ENCODE measurements at regions not wholly inside any gene's neighbourhood (a gene's known extent, or its start where the extent isn't known, plus 50 kb on each side); places are given as distances from the start of the nearest gene placed in this dataset.

DNA sequence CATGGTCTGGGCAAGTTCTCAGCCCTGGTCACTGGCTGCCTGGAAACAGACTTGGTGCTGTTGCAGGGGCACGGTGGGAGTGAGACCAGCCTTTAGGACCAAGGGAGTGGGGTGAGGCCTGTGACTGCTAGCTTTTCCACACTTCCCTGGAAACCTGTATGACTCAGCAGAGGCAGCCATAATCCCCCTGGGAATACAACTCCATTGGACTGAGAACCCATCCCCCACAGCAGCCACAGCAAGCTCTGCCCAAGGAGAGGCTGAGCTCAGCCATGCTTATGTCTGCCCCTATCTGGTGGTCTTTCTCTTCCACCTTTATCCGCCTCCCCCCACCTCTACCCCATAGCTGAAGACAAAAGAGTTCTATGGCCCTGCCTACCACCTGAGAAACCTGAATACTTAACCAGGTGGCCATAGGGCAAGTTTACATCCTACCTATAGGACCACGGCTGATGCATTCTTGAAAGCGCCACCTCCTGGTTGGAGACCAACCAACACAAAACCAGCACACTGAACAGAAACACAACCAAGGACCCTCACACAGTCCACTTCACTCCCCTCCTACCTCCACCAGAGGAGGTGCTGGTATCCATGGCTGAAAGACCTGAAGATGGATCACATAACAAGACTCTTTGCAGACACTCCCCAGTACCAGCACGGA is 816.2 kb upstream of the SOX9 start:
- H4K20me1 ChIP-seq (ENCODE audit: insufficient read depth, low read length, poor library complexity, severe bottlenecking), result no peaks in the 10 kb centered on the region
- no peak overlapping the region for H3K4me3 ChIP-seq (ENCODE audit: low read length, poor library complexity, severe bottlenecking)
- H3K79me2 ChIP-seq (ENCODE audit: insufficient read depth, low read length), result no peaks in the 10 kb centered on the region
- H3K9me2 ChIP-seq (replicated peaks; ENCODE audit: low read depth, low read length), result no peaks in the 10 kb centered on the region
- H3K4me1 ChIP-seq (ENCODE audit: insufficient read depth, low read length, poor library complexity, severe bottlenecking), result no peaks in the 10 kb centered on the region
- no peaks in the 10 kb centered on the region for H3F3A ChIP-seq (ENCODE audit: low read depth)
- no peaks in the 10 kb centered on the region; the same call in 1 of the 2 replicates for H3K9me3 ChIP-seq (ENCODE audit: insufficient read depth, low read depth, low read length)
- H3K4me2 ChIP-seq (ENCODE audit: low read depth, low read length, poor library complexity, severe bottlenecking), result no peak overlapping the region
- H2AFZ ChIP-seq (ENCODE audit: low read length), result no peak overlapping the region
- no peaks in the 10 kb centered on the region for H3K36me3 ChIP-seq (ENCODE audit: insufficient read depth, low read length)
- no peak for TF ChIP-seq EZH2phosphoT487 (IDR thresholded peaks at IDR 0.05; ENCODE audit: borderline replicate concordance)
- no peak overlapping the region for H3K9ac ChIP-seq (ENCODE audit: low read depth, low read length, poor library complexity, severe bottlenecking)
- H3K27me3 ChIP-seq (ENCODE audit: insufficient read depth, low read length, poor library complexity, severe bottlenecking), result no peaks in the 10 kb centered on the region

DNA sequence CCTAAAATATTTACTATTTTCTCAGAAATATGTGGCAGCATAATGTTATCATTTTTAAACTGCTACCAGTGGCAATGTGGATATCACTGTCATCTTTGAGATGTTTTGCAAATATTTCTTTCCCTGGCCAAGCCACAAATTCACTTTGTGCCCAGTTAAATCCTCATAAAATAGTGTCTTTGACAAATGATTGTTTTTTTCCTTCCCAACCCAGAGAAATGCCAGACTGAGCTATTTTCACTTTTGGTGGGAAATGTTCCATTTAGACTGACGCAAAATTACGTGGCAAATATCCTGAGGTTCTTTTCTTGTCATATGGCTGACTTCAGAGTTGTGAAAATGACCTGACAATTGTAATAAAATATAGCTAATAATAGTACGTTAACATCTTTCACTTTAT is 807.0 kb upstream of the SOX9 start:
- no peak for TF ChIP-seq EZH2phosphoT487 (IDR thresholded peaks at IDR 0.05; ENCODE audit: borderline replicate concordance)
- TF ChIP-seq, protein P1, sequence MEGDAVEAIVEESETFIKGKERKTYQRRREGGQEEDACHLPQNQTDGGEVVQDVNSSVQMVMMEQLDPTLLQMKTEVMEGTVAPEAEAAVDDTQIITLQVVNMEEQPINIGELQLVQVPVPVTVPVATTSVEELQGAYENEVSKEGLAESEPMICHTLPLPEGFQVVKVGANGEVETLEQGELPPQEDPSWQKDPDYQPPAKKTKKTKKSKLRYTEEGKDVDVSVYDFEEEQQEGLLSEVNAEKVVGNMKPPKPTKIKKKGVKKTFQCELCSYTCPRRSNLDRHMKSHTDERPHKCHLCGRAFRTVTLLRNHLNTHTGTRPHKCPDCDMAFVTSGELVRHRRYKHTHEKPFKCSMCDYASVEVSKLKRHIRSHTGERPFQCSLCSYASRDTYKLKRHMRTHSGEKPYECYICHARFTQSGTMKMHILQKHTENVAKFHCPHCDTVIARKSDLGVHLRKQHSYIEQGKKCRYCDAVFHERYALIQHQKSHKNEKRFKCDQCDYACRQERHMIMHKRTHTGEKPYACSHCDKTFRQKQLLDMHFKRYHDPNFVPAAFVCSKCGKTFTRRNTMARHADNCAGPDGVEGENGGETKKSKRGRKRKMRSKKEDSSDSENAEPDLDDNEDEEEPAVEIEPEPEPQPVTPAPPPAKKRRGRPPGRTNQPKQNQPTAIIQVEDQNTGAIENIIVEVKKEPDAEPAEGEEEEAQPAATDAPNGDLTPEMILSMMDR (conservative IDR thresholded peaks at IDR 0.05; ENCODE audit: low read length), result no peak
- no peaks in the 10 kb centered on the region for H3K79me2 ChIP-seq (ENCODE audit: insufficient read depth, low read length)
- H3K27me3 ChIP-seq (ENCODE audit: insufficient read depth, low read length, poor library complexity, severe bottlenecking), result no peaks in the 10 kb centered on the region
- no peak overlapping the region for H3K4me3 ChIP-seq (ENCODE audit: low read length, poor library complexity, severe bottlenecking)
- no peaks in the 10 kb centered on the region for H3K4me1 ChIP-seq (ENCODE audit: insufficient read depth, low read length, poor library complexity, severe bottlenecking)
- H3F3A ChIP-seq (ENCODE audit: low read depth), result no peaks in the 10 kb centered on the region
- no peaks in the 10 kb centered on the region for H3K36me3 ChIP-seq (ENCODE audit: insufficient read depth, low read length)
- H3K9me3 ChIP-seq (ENCODE audit: insufficient read depth, low read depth, low read length), result no peaks in the 10 kb centered on the region; the same call in 1 of the 2 replicates
- no peak overlapping the region for H2AFZ ChIP-seq (ENCODE audit: low read length)
- H3K9ac ChIP-seq (ENCODE audit: low read depth, low read length, poor library complexity, severe bottlenecking), result no peak overlapping the region
- no peaks in the 10 kb centered on the region for H4K20me1 ChIP-seq (ENCODE audit: insufficient read depth, low read length, poor library complexity, severe bottlenecking)
- no peak overlapping the region for H3K4me2 ChIP-seq (ENCODE audit: low read depth, low read length, poor library complexity, severe bottlenecking)
- no peaks in the 10 kb centered on the region for H3K9me2 ChIP-seq (replicated peaks; ENCODE audit: low read depth, low read length)

DNA sequence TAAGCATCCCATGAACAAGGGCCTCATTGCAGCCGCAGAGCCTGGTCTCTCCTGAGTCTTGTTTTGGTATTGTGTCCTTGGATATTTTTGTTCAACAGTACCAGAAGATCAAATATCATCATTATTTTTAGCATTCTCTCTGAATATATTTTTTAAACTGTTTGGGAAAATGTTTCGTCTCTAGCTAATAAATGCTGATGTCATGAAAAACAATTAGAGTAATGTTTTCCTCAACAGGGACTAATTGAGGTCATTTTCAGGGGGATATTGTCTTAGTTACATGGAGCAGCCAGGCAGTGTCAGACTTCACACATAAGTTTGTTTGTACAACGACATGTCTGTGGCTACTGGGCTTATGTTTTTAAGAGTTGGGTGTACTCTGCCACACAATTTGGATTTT is 805.3 kb upstream of the SOX9 start:
- Histone ChIP-seq H3K4me2 (ENCODE audit: low read depth, low read length, poor library complexity, severe bottlenecking) (no peak overlapping the region), H3K79me2 (ENCODE audit: insufficient read depth, low read length) (no peaks in the 10 kb centered on the region), H3K27me3 (ENCODE audit: insufficient read depth, low read length, poor library complexity, severe bottlenecking) (no peaks in the 10 kb centered on the region), H3K9ac (ENCODE audit: low read depth, low read length, poor library complexity, severe bottlenecking) (no peak overlapping the region), H2AFZ (ENCODE audit: low read length) (no peak overlapping the region), H3K9me3 (ENCODE audit: insufficient read depth, low read depth, low read length) (no peaks in the 10 kb centered on the region), H3F3A (ENCODE audit: low read depth) (no peaks in the 10 kb centered on the region), H3K4me3 (ENCODE audit: low read length, poor library complexity, severe bottlenecking) (no peak overlapping the region), H3K4me1 (ENCODE audit: insufficient read depth, low read length, poor library complexity, severe bottlenecking) (no peaks in the 10 kb centered on the region), H3K9me2 (replicated peaks; ENCODE audit: low read depth, low read length) (no peaks in the 10 kb centered on the region), H4K20me1 (ENCODE audit: insufficient read depth, low read length, poor library complexity, severe bottlenecking) (no peaks in the 10 kb centered on the region), H3K36me3 (ENCODE audit: insufficient read depth, low read length) (no peaks in the 10 kb centered on the region)
- no peak for TF ChIP-seq EZH2phosphoT487 (IDR thresholded peaks at IDR 0.05; ENCODE audit: borderline replicate concordance)
- TF ChIP-seq, protein P1 (conservative IDR thresholded peaks at IDR 0.05; ENCODE audit: low read length), result no peak

Data from Loucy (cell line).